ENCODE measurements at regions not wholly inside any gene's neighbourhood (a gene's known extent, or its start where the extent isn't known, plus 50 kb on each side); places are given as distances from the start of the nearest gene placed in this dataset.

- 13 to 24% (median 18%) methylated on average over 19 to 25 of the region's 25 CpGs for WGBS, 4 donors
- no peaks in the 10 kb centered on the region for H3K4me1 ChIP-seq
- peaks cover 0 to 41% (median 8%) of the 10 kb centered on the region in 9 donors for H3K27me3 ChIP-seq
- H3K27ac ChIP-seq = no peak overlapping the region
- DNase-seq (peak; percentile 13 to 64 (median 38)), ATAC-seq (peak in 3 of 4 donors; percentile 52 to 74 (median 57))
- intact Hi-C loops (cut with DNase I) = loop anchor here in 4 of 10 donors (2.0 to 10.0 kb wide), 5 partner anchors 111 to 1029 kb away; no protein-coding TSS in a partner anchor
- H3K36me3 ChIP-seq = no peaks in the 10 kb centered on the region
- no peaks in the 10 kb centered on the region for H3K9me3 ChIP-seq
- H3K4me3 ChIP-seq = no peak overlapping the region
- no peak for TF ChIP-seq POLR2A (IDR thresholded peaks at IDR 0.05)
- peak; percentile 35 to 68 (median 60) for TF ChIP-seq CTCF (IDR thresholded peaks at IDR 0.05)
These were observed 518.5 kb upstream of the EEF2KMT start for GRCh38 chr16:5615868-5616642.

- Histone ChIP-seq H3K4me1 (no peaks in the 10 kb centered on the region), H3K4me3 (no peak overlapping the region), H3K9me3 (no peaks in the 10 kb centered on the region), H3K27me3 (peaks cover 0 to 6% (median 0%) of the 10 kb centered on the region in 9 donors), H3K36me3 (no peaks in the 10 kb centered on the region), H3K27ac (no peak overlapping the region)
- DNase-seq = no peak
- 1 to 14% (median 6%) methylated on average over 12 of the region's 12 CpGs for WGBS, 4 donors
- no peak for ATAC-seq
- intact Hi-C loops (cut with DNase I) = no loop called here
- no peak for TF ChIP-seq CTCF (IDR thresholded peaks at IDR 0.05)
- TF ChIP-seq POLR2A (IDR thresholded peaks at IDR 0.05) = no peak
These were observed 509.6 kb upstream of the EEF2KMT start for GRCh38 chr16:5607169-5607568.

GRCh38 chr16:5605404-5605803 is 507.8 kb upstream of the EEF2KMT start:
- peaks cover 0 to 6% (median 0%) of the 10 kb centered on the region in 9 donors for H3K27me3 ChIP-seq
- intact Hi-C loops (cut with DNase I) = no loop called here
- ATAC-seq (no peak), DNase-seq (no peak)
- no peak overlapping the region for H3K4me3 ChIP-seq
- no peaks in the 10 kb centered on the region for H3K36me3 ChIP-seq
- TF ChIP-seq CTCF (IDR thresholded peaks at IDR 0.05) = no peak
- TF ChIP-seq POLR2A (IDR thresholded peaks at IDR 0.05) = no peak
- H3K9me3 ChIP-seq = no peaks in the 10 kb centered on the region
- H3K4me1 ChIP-seq = no peaks in the 10 kb centered on the region
- no peak overlapping the region for H3K27ac ChIP-seq

- no peak overlapping the region for H3K27ac ChIP-seq
- H3K9me3 ChIP-seq = no peaks in the 10 kb centered on the region
- no peaks in the 10 kb centered on the region for H3K4me1 ChIP-seq
- DNase-seq (no peak), ATAC-seq (no peak)
- TF ChIP-seq POLR2A (IDR thresholded peaks at IDR 0.05) = no peak
- TF ChIP-seq CTCF (IDR thresholded peaks at IDR 0.05) = no peak
- intact Hi-C loops (cut with DNase I) = no loop called here
- no peak overlapping the region for H3K4me3 ChIP-seq
- 38 to 47% (median 46%) methylated on average over 8 of the region's 8 CpGs for WGBS, 4 donors
- H3K27me3 ChIP-seq = peaks cover 0 to 6% (median 0%) of the 10 kb centered on the region in 9 donors
- H3K36me3 ChIP-seq = no peaks in the 10 kb centered on the region
These were observed 507.2 kb upstream of the EEF2KMT start for GRCh38 chr16:5604770-5605169.

Data from heart left ventricle (tissue), 16 donors.